GM18870 (cell line): ENCODE measurements at regions not wholly inside any gene's neighbourhood (a gene's known extent, or its start where the extent isn't known, plus 50 kb on each side); places are given as distances from the start of the nearest gene placed in this dataset.
"Not testable (repeated sequence)": the region's sequence is repeated elsewhere in the genome, so short reads cannot be mapped to it uniquely, and the experiment has no call there.

Experiments
- ATAC-seq: cut with Tn5 transposase; IDR thresholded peaks from one replicate; pipeline ENCODE4 v1.9.1; 2021; ENCODE audit warnings: moderate library complexity; ENCODE audit not compliant: unreplicated experiment

GRCh38 chr5:17326600-17327037, 109.2 kb downstream of the BASP1 start:
- no peak for ATAC-seq

GRCh38 chr5:17327048-17327625, 109.7 kb downstream of the BASP1 start:
- ATAC-seq, result no peak

GRCh38 chr5:17329571-17329970, 112.1 kb downstream of the BASP1 start:
- ATAC-seq, result no peak

- ATAC-seq, result no peak
Measured at GRCh38 chr5:17330386-17330785, 113.0 kb downstream of the BASP1 start.

- no peak for ATAC-seq
Measured at GRCh38 chr5:17331651-17332050, 114.2 kb downstream of the BASP1 start.

GRCh38 chr5:17333755-17334154, 116.3 kb downstream of the BASP1 start:
- ATAC-seq, result no peak

- ATAC-seq, result no peak
Measured at GRCh38 chr5:17336054-17336453, 118.6 kb downstream of the BASP1 start.

- ATAC-seq, result not testable (repeated sequence)
Measured at GRCh38 chr5:17336723-17337122, 119.3 kb downstream of the BASP1 start.

- ATAC-seq, result no peak
Measured at GRCh38 chr5:17339841-17340240, 122.4 kb downstream of the BASP1 start.

GRCh38 chr5:17340379-17340778, 122.9 kb downstream of the BASP1 start:
- ATAC-seq, result no peak

GRCh38 chr5:17340819-17341218, 123.4 kb downstream of the BASP1 start:
- no peak for ATAC-seq

GRCh38 chr5:17343675-17344074, 126.2 kb downstream of the BASP1 start:
- peak; percentile 92 for ATAC-seq

- ATAC-seq, result no peak
Measured at GRCh38 chr5:17346811-17347210, 129.4 kb downstream of the BASP1 start.

GRCh38 chr5:17352223-17352622, 134.8 kb downstream of the BASP1 start:
- ATAC-seq, result no peak

GRCh38 chr5:17354265-17354664, 136.8 kb downstream of the BASP1 start:
- no peak for ATAC-seq

- no peak for ATAC-seq
Measured at GRCh38 chr5:17355586-17356346, 138.3 kb downstream of the BASP1 start.

GRCh38 chr5:17356551-17356950, 139.1 kb downstream of the BASP1 start:
- no peak for ATAC-seq

GRCh38 chr5:17357504-17357903, 140.1 kb downstream of the BASP1 start:
- no peak for ATAC-seq

GRCh38 chr5:17358031-17358430, 140.0 kb upstream of the TAF11L2 start:
- no peak for ATAC-seq

GRCh38 chr5:17359451-17360011, 138.5 kb upstream of the TAF11L2 start:
- ATAC-seq, result no peak

- no peak for ATAC-seq
Measured at GRCh38 chr5:17360879-17361278, 137.2 kb upstream of the TAF11L2 start.

- no peak for ATAC-seq
Measured at GRCh38 chr5:17361331-17361730, 136.7 kb upstream of the TAF11L2 start.
